Endothelial cell of umbilical vein (primary cell): ENCODE measurements at regions not wholly inside any gene's neighbourhood (a gene's known extent, or its start where the extent isn't known, plus 50 kb on each side); places are given as distances from the start of the nearest gene placed in this dataset.

Source experiments
- BruUV-seq: library from RNA; stranded (reverse); fragments of 400-500 nt; replicated peaks from 2 replicates; lab custom pipeline; 2021; lab: Mats Ljungman, UMichigan
- CTCF ChIA-PET: fragments of 300-600, 350-600 bp; sonication (Branson Sonifier 250); formaldehyde crosslinking; loops from one replicate; lab custom pipeline; 2021; ENCODE audit warnings: antibody characterized with exemption, inconsistent platforms; lab: Charles Lee
- POLR2A ChIA-PET: fragments of 300-600, 350-600 bp; sonication (Branson Sonifier 250); formaldehyde crosslinking; loops from one replicate; lab custom pipeline; 2021; ENCODE audit warnings: antibody characterized with exemption, inconsistent platforms; lab: Charles Lee
- DNase-seq: peaks from one replicate; pipeline ENCODE4 v3.0.0-alpha.2; 2011; ENCODE audit warnings: low read depth, low spot score
- FAIRE-seq: peaks from 2 replicates; lab custom pipeline; 2011; peaks lifted over from hg19 to GRCh38; lab: Jason Lieb, UNC
- H2AFZ ChIP-seq: 2 replicates; pipeline ENCODE4 v1.6.0; 2012; ENCODE audit warnings: low read depth, low read length, control low read depth, inconsistent platforms
- H3K27ac ChIP-seq: 2 replicates; pipeline ENCODE4 v1.5.1; 2011; ENCODE audit warnings: low read depth, mild to moderate bottlenecking, control low read depth, low read length, moderate library complexity; ENCODE audit not compliant: insufficient read depth
- H3K27me3 ChIP-seq, 2 experiments: 2 replicates each; pipeline versions ENCODE4 v1.6.0 to v1.6.1; 2011; ENCODE audit warnings: low read length in 2 of 2, mixed read lengths in 1 of 2; ENCODE audit not compliant: control insufficient read depth in 2 of 2, insufficient read depth in 2 of 2
- H3K36me3 ChIP-seq, 2 experiments: 2 replicates in 1 of 2; 3 replicates in 1 of 2; pipeline ENCODE4 v1.5.1; 2011; ENCODE audit warnings: low read length in 2 of 2, mild to moderate bottlenecking in 1 of 2, moderate library complexity in 1 of 2; ENCODE audit not compliant: control insufficient read depth in 2 of 2, insufficient read depth in 2 of 2; ENCODE audit errors: extremely low read depth in 1 of 2
- H3K4me1 ChIP-seq: 3 replicates; pipeline ENCODE4 v1.5.1; 2011; ENCODE audit warnings: mild to moderate bottlenecking, low read length; ENCODE audit not compliant: control insufficient read depth, insufficient read depth; ENCODE audit errors: extremely low read depth
- H3K4me2 ChIP-seq: 2 replicates; pipeline ENCODE4 v1.6.1; 2011; ENCODE audit warnings: low read length, control low read depth, mixed read lengths; ENCODE audit not compliant: insufficient read depth
- H3K4me3 ChIP-seq, 3 experiments: fragments of 200-600 bp in 1 of 3; sonication (generic), shearing (Covaris generic) in 1 of 3; replicated peaks in 1 of 3; 2 replicates each; pipeline ENCODE4 v1.5.1; 2011 to 2016; ENCODE audit warnings: control low read depth in 3 of 3, low read length in 3 of 3, mild to moderate bottlenecking in 2 of 3, inconsistent platforms in 1 of 3, low read depth in 1 of 3, moderate library complexity in 1 of 3; ENCODE audit not compliant: insufficient read depth in 1 of 3
- H3K79me2 ChIP-seq: 2 replicates; pipeline ENCODE4 v1.6.0; 2012; ENCODE audit warnings: low read length, inconsistent platforms; ENCODE audit not compliant: control insufficient read depth, insufficient read depth
- H3K9ac ChIP-seq: replicated peaks from 2 replicates; pipeline ENCODE3; 2011; ENCODE audit warnings: low read length, control low read depth; ENCODE audit not compliant: insufficient read depth; ENCODE audit errors: extremely low read depth
- H3K9me1 ChIP-seq: replicated peaks from 3 replicates; pipeline ENCODE4 v1.6.0; 2011; ENCODE audit warnings: mild to moderate bottlenecking, low read length; ENCODE audit not compliant: control insufficient read depth, insufficient read depth; ENCODE audit errors: extremely low read depth
- H3K9me3 ChIP-seq: replicated peaks from 2 replicates; pipeline ENCODE4 v1.5.1; 2012; ENCODE audit warnings: low read length, inconsistent platforms; ENCODE audit not compliant: control insufficient read depth, insufficient read depth
- H4K20me1 ChIP-seq: replicated peaks from 2 replicates; pipeline ENCODE3; 2011; ENCODE audit warnings: mild to moderate bottlenecking, low read length; ENCODE audit not compliant: control insufficient read depth, insufficient read depth; ENCODE audit errors: extremely low read depth
- CTCF ChIP-seq, 2 donors: IDR thresholded peaks; 1 replicate in 1 of 2; 2 replicates in 1 of 2; pipeline ENCODE4 v1.5.1; 2011; ENCODE audit warnings: low read length in 2 of 2, mild to moderate bottlenecking in 2 of 2, moderate library complexity in 2 of 2, control low read depth in 1 of 2, inconsistent platforms in 1 of 2, low read depth in 1 of 2; ENCODE audit not compliant: insufficient read depth in 1 of 2; ENCODE audit errors: extremely low read depth in 1 of 2
- EZH2 ChIP-seq: IDR thresholded peaks from 2 replicates; pipeline ENCODE4 v1.6.1; 2012; ENCODE audit warnings: borderline replicate concordance, low read depth, mild to moderate bottlenecking, moderate library complexity, low read length, inconsistent platforms; ENCODE audit not compliant: severe bottlenecking
- FOS ChIP-seq: IDR thresholded peaks from 2 replicates; pipeline ENCODE4 v1.6.1; 2011; ENCODE audit warnings: mild to moderate bottlenecking, low read length, moderate library complexity, borderline replicate concordance; ENCODE audit not compliant: insufficient read depth
- GATA2 ChIP-seq: IDR thresholded peaks from 2 replicates; pipeline ENCODE4 v1.7.0; 2011; ENCODE audit warnings: low read depth, mild to moderate bottlenecking, moderate library complexity, mixed read lengths, low read length; ENCODE audit not compliant: insufficient read length, insufficient read depth
- JUN ChIP-seq: IDR thresholded peaks from 2 replicates; pipeline ENCODE4 v1.6.1; 2011; ENCODE audit warnings: borderline replicate concordance, low read depth; ENCODE audit not compliant: insufficient read length, insufficient read depth
- MAX ChIP-seq: IDR thresholded peaks from 2 replicates; pipeline ENCODE4 v1.6.1; 2011; ENCODE audit not compliant: insufficient read depth, insufficient read length
- MYC ChIP-seq: IDR thresholded peaks from one replicate; pipeline ENCODE4 v1.6.1; 2011; ENCODE audit warnings: mild to moderate bottlenecking, low read depth, low read length
- POLR2A ChIP-seq: IDR thresholded peaks from 2 replicates; pipeline ENCODE4 v1.6.1; 2012; ENCODE audit warnings: low read depth, mild to moderate bottlenecking, control low read depth, low read length
- POLR2AphosphoS5 ChIP-seq: IDR thresholded peaks from 2 replicates; pipeline ENCODE4 v1.6.1; 2012; ENCODE audit warnings: low read depth, mild to moderate bottlenecking, control low read depth, low read length, moderate library complexity; ENCODE audit not compliant: insufficient read depth
- dilution Hi-C: fragments of 300-500 bp; cut with MboI; formaldehyde crosslinking; loops from one replicate; pipeline ENCODE4 v1.15.0; 2019; ENCODE audit warnings: low sequenced_read_pairs; ENCODE audit not compliant: extremely low pct_ligation_motif_present
- intact Hi-C: fragments of 100-400 bp; cut with micrococcal nuclease; formaldehyde crosslinking; loops from one replicate; pipeline ENCODE4 v1.10.0; 2022

- Histone ChIP-seq H3K4me2 (no peak overlapping the region), H3K9me3 (no peaks in the 10 kb centered on the region), H4K20me1 (no peaks in the 10 kb centered on the region), H3K27me3 (no peaks in the 10 kb centered on the region), H3K9ac (no peak overlapping the region), H3K4me3 (no peak overlapping the region), H2AFZ (no peak overlapping the region), H3K36me3 (no peaks in the 10 kb centered on the region), H3K9me1 (no peaks in the 10 kb centered on the region), H3K27ac (no peak overlapping the region), H3K79me2 (no peaks in the 10 kb centered on the region), H3K4me1 (no peaks in the 10 kb centered on the region)
- FAIRE-seq (no peak), DNase-seq (no peak)
- dilution Hi-C loops, result no loop called here
- no TSS peak for BruUV-seq
- POLR2A ChIA-PET, result no interaction called here
- TF ChIP-seq EZH2 (no peak), JUN (no peak), FOS (no peak), POLR2A (no peak), POLR2AphosphoS5 (no peak), MYC (no peak), MAX (no peak), GATA2 (no peak), CTCF (IDR thresholded peaks at IDR 0.05; ENCODE audit: extremely low read depth in 1 of 2, insufficient read depth in 1 of 2, low read depth in 1 of 2, low read length in 2 of 2) (no peak)
- CTCF ChIA-PET, result no interaction called here
- intact Hi-C loops, result no loop called here
Measured at GRCh38 chr4:184938871-184939270, 79.4 kb upstream of the HELT start.
